ENCODE measurements at regions not wholly inside any gene's neighbourhood (a gene's known extent, or its start where the extent isn't known, plus 50 kb on each side); places are given as distances from the start of the nearest gene placed in this dataset.

DNA sequence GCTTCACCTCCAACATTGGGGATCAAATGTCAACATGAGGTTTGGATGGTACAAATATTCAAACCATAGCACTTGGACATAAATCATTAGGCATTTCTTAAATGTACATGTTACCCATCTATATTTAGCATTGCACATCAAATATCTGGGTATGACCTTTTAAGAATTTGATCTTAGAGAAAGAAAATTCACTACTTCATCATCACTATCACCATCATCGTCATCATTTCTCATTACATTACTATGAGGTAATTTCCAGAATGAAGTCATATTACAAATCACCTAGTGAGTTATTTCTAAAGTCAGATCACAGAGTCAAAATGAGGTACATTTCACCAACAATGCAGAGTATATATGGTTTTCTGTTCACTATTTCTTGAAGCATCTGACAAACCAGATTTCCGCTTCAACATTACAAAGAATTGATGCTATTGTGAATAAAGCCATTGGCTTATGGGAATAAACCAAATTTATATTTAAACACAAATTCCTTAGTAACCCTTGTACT is 356.4 kb upstream of the GYPC start:
- H3K4me3 ChIP-seq (ENCODE audit: low read depth, low read length) = no peak overlapping the region
- DNase-seq (ENCODE audit: low read depth) = no peak
- TF ChIP-seq, protein P1, sequence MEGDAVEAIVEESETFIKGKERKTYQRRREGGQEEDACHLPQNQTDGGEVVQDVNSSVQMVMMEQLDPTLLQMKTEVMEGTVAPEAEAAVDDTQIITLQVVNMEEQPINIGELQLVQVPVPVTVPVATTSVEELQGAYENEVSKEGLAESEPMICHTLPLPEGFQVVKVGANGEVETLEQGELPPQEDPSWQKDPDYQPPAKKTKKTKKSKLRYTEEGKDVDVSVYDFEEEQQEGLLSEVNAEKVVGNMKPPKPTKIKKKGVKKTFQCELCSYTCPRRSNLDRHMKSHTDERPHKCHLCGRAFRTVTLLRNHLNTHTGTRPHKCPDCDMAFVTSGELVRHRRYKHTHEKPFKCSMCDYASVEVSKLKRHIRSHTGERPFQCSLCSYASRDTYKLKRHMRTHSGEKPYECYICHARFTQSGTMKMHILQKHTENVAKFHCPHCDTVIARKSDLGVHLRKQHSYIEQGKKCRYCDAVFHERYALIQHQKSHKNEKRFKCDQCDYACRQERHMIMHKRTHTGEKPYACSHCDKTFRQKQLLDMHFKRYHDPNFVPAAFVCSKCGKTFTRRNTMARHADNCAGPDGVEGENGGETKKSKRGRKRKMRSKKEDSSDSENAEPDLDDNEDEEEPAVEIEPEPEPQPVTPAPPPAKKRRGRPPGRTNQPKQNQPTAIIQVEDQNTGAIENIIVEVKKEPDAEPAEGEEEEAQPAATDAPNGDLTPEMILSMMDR (IDR thresholded peaks at IDR 0.05; ENCODE audit: control insufficient read depth, extremely low read depth, insufficient read depth) = no peak

DNA sequence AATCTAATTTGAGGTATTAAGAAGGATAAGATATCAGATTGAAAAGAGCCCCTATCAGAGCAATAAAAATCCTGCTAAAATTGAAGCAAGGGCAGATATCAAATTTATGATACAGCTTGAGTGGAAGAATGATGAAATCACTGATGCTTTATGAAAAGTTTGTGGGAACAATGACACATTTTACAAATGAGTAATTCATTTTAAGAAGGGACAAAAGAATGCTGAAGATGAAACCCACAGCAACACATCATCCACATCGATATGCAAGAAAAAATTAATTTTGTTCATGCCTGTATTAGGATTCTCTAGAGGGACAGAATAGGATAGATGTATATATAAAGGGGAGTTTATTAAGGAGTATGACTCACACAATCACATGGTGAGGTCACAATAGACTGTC is 355.6 kb upstream of the GYPC start:
- H3K4me3 ChIP-seq (ENCODE audit: low read depth, low read length) = no peak overlapping the region
- DNase-seq (ENCODE audit: low read depth) = no peak
- TF ChIP-seq, protein P1 (IDR thresholded peaks at IDR 0.05; ENCODE audit: control insufficient read depth, extremely low read depth, insufficient read depth) = no peak

DNA sequence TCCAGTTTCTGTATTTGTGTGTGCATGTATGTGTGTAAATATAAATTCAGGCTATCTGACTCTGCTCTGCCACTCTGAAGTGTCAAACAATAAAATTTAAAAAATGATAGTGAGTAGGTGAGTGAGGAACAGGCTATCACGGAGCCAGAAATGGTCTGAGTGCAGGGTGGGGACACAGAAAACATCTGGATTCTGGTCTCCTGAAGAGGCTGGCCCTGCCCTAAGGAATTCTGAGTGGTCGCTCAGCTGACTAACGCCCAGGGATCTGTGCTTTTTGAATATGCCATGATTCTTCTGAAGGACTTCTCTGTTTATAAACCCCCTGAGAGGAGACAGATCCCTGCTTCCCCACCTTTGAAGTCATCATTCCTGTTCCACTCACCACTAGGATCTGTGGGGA is 353.9 kb upstream of the GYPC start:
- no peak overlapping the region for H3K4me3 ChIP-seq (ENCODE audit: low read depth, low read length)
- TF ChIP-seq, protein P1 (IDR thresholded peaks at IDR 0.05; ENCODE audit: control insufficient read depth, extremely low read depth, insufficient read depth) = no peak
- DNase-seq (ENCODE audit: low read depth) = no peak

- no peak overlapping the region for H3K4me3 ChIP-seq (ENCODE audit: low read depth, low read length)
- TF ChIP-seq, protein P1 (IDR thresholded peaks at IDR 0.05; ENCODE audit: control insufficient read depth, extremely low read depth, insufficient read depth) = no peak
- no peak for DNase-seq (ENCODE audit: low read depth)
These were observed 352.8 kb upstream of the GYPC start for GRCh38 chr2:126303113-126303512.

DNA sequence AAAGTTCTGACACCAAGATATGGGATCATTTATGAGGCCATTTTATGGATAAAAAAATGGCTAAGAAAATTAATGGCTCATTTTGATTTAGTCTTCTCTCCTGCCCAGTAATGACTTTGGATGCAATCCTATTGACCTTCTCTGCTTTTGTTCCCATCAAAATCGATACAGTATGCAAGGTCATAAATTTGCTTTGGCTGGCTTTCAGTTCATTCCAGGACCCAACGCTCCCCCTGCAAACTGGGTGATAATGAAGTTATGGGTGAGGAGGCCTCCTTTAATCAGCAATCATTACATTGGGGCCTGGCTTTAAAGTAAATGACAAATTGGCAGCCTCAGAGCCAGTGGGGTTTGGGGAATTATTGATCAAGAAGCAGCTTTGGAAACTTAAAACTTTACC is 351.8 kb upstream of the GYPC start:
- DNase-seq (ENCODE audit: low read depth) = no peak
- TF ChIP-seq, protein P1 (IDR thresholded peaks at IDR 0.05; ENCODE audit: control insufficient read depth, extremely low read depth, insufficient read depth) = no peak

DNA sequence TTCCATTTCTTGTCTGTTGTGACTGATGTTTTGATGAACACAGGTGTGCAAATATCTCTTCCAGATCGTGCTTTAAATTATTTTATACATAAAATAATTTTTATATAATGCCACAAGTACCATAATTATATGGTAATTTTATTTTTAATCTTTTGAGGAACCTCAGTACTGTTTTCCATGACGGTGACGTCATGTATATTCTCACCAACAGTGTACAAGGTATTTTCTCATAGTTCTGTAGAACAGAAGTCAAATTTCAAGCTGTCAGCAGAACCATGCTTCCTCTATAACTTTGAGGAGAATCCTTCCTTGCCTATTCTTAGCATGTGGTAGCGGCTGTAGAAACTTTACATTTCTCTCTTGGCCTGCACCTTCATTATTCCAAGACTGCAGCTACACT is 349.4 kb upstream of the GYPC start:
- no peak for DNase-seq (ENCODE audit: low read depth)
- H3K4me3 ChIP-seq (ENCODE audit: low read depth, low read length) = no peak overlapping the region
- TF ChIP-seq, protein P1 (IDR thresholded peaks at IDR 0.05; ENCODE audit: control insufficient read depth, extremely low read depth, insufficient read depth) = no peak

More for the DNA sequence above, 351.8 kb upstream of the GYPC start:
- H3K4me3 ChIP-seq (ENCODE audit: low read depth, low read length) = no peak overlapping the region

GRCh38 chr2:126307740-126308139 is 348.2 kb upstream of the GYPC start:
- TF ChIP-seq, protein P1 (IDR thresholded peaks at IDR 0.05; ENCODE audit: control insufficient read depth, extremely low read depth, insufficient read depth) = no peak
- no peak for DNase-seq (ENCODE audit: low read depth)
- no peak overlapping the region for H3K4me3 ChIP-seq (ENCODE audit: low read depth, low read length)
